Caco-2 (cell line): ENCODE measurements at regions not wholly inside any gene's neighbourhood (a gene's known extent, or its start where the extent isn't known, plus 50 kb on each side); places are given as distances from the start of the nearest gene placed in this dataset.

Experiments
- BruUV-seq: library from RNA; stranded (reverse); fragments of 400-500 nt; replicated peaks from 2 replicates; lab custom pipeline; 2021; lab: Mats Ljungman, UMichigan
- CTCF ChIA-PET: fragments of 300-600 bp; sonication (Branson Sonifier 250); formaldehyde crosslinking; loops from one replicate; lab custom pipeline; 2022; ENCODE audit warnings: antibody characterized with exemption; lab: Charles Lee
- POLR2A ChIA-PET: fragments of 300-600 bp; sonication (Branson Sonifier 250); formaldehyde crosslinking; loops from one replicate; lab custom pipeline; 2022; ENCODE audit warnings: antibody characterized with exemption; lab: Charles Lee
- DNase-seq, 2 experiments: peaks; one replicate each; pipeline versions ENCODE4 v3.0.0 to v3.0.0-alpha.2; 2020 to 2022
- H3K27me3 ChIP-seq: replicated peaks from 2 replicates; pipeline ENCODE4 v1.6.0; 2011; ENCODE audit warnings: low read length; ENCODE audit not compliant: control insufficient read depth, insufficient read depth
- H3K36me3 ChIP-seq: 2 replicates; pipeline ENCODE4 v1.5.1; 2011; ENCODE audit warnings: low read length; ENCODE audit not compliant: control insufficient read depth, insufficient read depth
- H3K4me1 ChIP-seq: fragments of 250-450 bp; sonication (Bioruptor Pico); 2 replicates; pipeline ENCODE4 v1.5.1; 2020; ENCODE audit warnings: mild to moderate bottlenecking
- H3K4me3 ChIP-seq: 2 replicates; pipeline ENCODE4 v1.5.1; 2011; ENCODE audit warnings: low read depth, mild to moderate bottlenecking, control low read depth, low read length
- H3K9me3 ChIP-seq: fragments of 250-450 bp; sonication (Bioruptor Pico); 2 replicates; pipeline ENCODE4 v1.5.1; 2020; ENCODE audit warnings: mild to moderate bottlenecking, moderate library complexity
- H3K27ac Mint-ChIP-seq: one replicate; pipeline ENCODE4 v1.8.0; 2022; ENCODE audit warnings: mixed read lengths; ENCODE audit not compliant: unreplicated experiment
- H3K27me3 Mint-ChIP-seq: one replicate; pipeline ENCODE4 v1.8.0; 2022; ENCODE audit warnings: mixed read lengths; ENCODE audit not compliant: insufficient read depth, unreplicated experiment
- H3K36me3 Mint-ChIP-seq: one replicate; pipeline ENCODE4 v1.8.0; 2022; ENCODE audit warnings: mild to moderate bottlenecking, mixed read lengths; ENCODE audit not compliant: insufficient read depth, unreplicated experiment
- H3K4me1 Mint-ChIP-seq: one replicate; pipeline ENCODE4 v1.8.0; 2022; ENCODE audit warnings: low read depth, mixed read lengths; ENCODE audit not compliant: unreplicated experiment
- H3K4me3 Mint-ChIP-seq: one replicate; pipeline ENCODE4 v1.8.0; 2022; ENCODE audit warnings: mild to moderate bottlenecking, moderate library complexity, mixed read lengths; ENCODE audit not compliant: unreplicated experiment
- H3K9me3 Mint-ChIP-seq: one replicate; pipeline ENCODE4 v1.8.0; 2022; ENCODE audit warnings: mixed read lengths; ENCODE audit not compliant: unreplicated experiment
- intact Hi-C: fragments of 100-400 bp; cut with micrococcal nuclease; formaldehyde crosslinking; loops from one replicate; pipeline ENCODE4 v1.10.0; 2022; ENCODE audit not compliant: unreplicated experiment
- TF ChIP-seq, protein P1 (sequence below), 2 experiments: fragments of 200-600 bp in 1 of 2; IDR thresholded peaks; 1 replicate in 1 of 2; 2 replicates in 1 of 2; pipeline versions ENCODE4 v1.5.1 to v1.8.0; 2011 to 2022; ENCODE audit warnings: antibody characterized with exemption in 1 of 2, control low read depth in 1 of 2, inconsistent platforms in 1 of 2, low read depth in 1 of 2, low read length in 1 of 2, mild to moderate bottlenecking in 1 of 2, moderate library complexity in 1 of 2; ENCODE audit not compliant: insufficient read depth in 1 of 2, severe bottlenecking in 1 of 2, unreplicated experiment in 1 of 2

DNA sequence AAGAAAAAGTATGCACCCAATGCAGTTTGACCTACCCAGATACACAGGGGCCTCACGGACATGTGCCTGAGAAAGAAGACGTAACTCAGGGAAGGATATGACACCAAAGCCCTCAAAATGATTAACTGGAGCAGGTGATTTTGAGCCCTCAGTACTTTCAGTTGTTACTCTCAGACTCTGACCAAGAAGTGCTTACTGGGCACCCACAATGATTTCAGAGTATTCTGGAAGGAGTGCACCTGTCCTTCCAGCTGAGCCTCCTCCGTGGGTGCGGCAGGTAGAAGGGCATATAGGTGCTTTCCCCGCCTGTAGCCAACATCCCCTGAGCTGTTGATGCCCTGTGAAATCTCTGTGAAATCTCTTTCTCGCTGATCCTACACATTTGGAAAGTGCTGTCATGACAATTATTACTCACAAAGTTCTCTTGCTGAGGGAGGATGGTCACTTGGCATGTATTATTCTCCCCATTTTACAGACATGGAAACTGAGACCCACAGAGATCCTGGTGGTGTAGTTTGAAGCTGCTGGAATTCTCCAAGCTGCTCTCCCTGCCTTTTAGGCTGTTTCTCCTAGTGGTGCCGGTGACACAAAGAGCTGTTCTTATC lies 154.3 kb upstream of the CCND2 start:
- peak in 1 of 2 experiments; percentile 21 for DNase-seq
- no peaks in the 10 kb centered on the region for H3K36me3 ChIP-seq
- CTCF ChIA-PET, result no interaction called here
- POLR2A ChIA-PET, result interaction anchor here (0.5 kb wide), 1 partner anchor 246 kb away, joined by 3 read pairs; the partner anchor contains the start of gene PARP11
- no peak overlapping the region for H3K27ac Mint-ChIP-seq
- H3K27me3 Mint-ChIP-seq, result peaks cover 18% of the 10 kb centered on the region
- no peaks in the 10 kb centered on the region for H3K9me3 ChIP-seq
- H3K4me3 Mint-ChIP-seq, result no peak overlapping the region
- H3K36me3 Mint-ChIP-seq, result no peaks in the 10 kb centered on the region
- TF ChIP-seq, protein P1, sequence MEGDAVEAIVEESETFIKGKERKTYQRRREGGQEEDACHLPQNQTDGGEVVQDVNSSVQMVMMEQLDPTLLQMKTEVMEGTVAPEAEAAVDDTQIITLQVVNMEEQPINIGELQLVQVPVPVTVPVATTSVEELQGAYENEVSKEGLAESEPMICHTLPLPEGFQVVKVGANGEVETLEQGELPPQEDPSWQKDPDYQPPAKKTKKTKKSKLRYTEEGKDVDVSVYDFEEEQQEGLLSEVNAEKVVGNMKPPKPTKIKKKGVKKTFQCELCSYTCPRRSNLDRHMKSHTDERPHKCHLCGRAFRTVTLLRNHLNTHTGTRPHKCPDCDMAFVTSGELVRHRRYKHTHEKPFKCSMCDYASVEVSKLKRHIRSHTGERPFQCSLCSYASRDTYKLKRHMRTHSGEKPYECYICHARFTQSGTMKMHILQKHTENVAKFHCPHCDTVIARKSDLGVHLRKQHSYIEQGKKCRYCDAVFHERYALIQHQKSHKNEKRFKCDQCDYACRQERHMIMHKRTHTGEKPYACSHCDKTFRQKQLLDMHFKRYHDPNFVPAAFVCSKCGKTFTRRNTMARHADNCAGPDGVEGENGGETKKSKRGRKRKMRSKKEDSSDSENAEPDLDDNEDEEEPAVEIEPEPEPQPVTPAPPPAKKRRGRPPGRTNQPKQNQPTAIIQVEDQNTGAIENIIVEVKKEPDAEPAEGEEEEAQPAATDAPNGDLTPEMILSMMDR (IDR thresholded peaks at IDR 0.05; ENCODE audit: insufficient read depth in 1 of 2, low read depth in 1 of 2, low read length in 1 of 2, severe bottlenecking in 1 of 2, unreplicated experiment in 1 of 2), result no peak
- no peaks in the 10 kb centered on the region for H3K27me3 ChIP-seq
- H3K9me3 Mint-ChIP-seq, result no peaks in the 10 kb centered on the region
- BruUV-seq, result no TSS peak
- no peak overlapping the region for H3K4me3 ChIP-seq
- intact Hi-C loops, result no loop called here
- H3K4me1 ChIP-seq, result peaks cover 14% of the 10 kb centered on the region
- H3K4me1 Mint-ChIP-seq, result peaks cover 13% of the 10 kb centered on the region

DNA sequence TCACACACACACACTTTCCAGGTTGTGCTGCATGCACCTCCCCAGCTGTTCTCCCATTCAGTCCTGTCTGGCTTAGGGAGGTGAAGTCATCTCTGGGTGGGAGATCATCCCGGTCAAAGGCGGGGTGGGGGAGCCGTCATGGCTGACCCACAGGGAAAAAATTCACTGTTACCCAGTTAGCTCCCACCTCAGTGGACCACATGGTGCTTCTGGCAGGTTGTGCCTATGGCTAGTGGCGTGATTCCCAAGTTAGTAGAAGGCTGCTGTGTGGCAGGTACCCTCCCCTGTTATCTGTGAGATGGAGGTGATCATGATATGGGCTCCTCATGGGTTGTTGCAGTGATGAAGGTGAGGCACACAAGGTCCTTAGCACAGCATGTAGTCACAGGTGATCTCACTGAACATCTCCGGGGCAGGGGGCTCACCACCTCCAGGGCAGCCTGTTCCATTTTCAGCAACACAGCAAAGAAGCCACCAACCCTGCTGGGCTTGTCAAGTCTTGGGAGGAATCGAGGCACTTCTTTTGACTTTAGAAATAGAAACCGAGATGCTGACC lies 154.9 kb upstream of the CCND2 start:
- H3K9me3 Mint-ChIP-seq, result no peaks in the 10 kb centered on the region
- Histone ChIP-seq H3K4me1 (peaks cover 14% of the 10 kb centered on the region), H3K36me3 (no peaks in the 10 kb centered on the region), H3K9me3 (no peaks in the 10 kb centered on the region), H3K4me3 (no peak overlapping the region), H3K27me3 (no peaks in the 10 kb centered on the region)
- no peaks in the 10 kb centered on the region for H3K36me3 Mint-ChIP-seq
- TF ChIP-seq, protein P1 (IDR thresholded peaks at IDR 0.05; ENCODE audit: insufficient read depth in 1 of 2, low read depth in 1 of 2, low read length in 1 of 2, severe bottlenecking in 1 of 2, unreplicated experiment in 1 of 2), result no peak
- peak in 1 of 2 experiments; percentile 23 for DNase-seq
- peaks cover 13% of the 10 kb centered on the region for H3K4me1 Mint-ChIP-seq
- H3K27me3 Mint-ChIP-seq, result peaks cover 18% of the 10 kb centered on the region
- H3K4me3 Mint-ChIP-seq, result no peak overlapping the region
- CTCF ChIA-PET, result interaction anchor here (0.7 to 4.3 kb wide), 2 partner anchors 95 to 158 kb away, joined by 3 to 29 read pairs; no protein-coding TSS in a partner anchor
- POLR2A ChIA-PET, result no interaction called here
- intact Hi-C loops, result no loop called here
- no peak overlapping the region for H3K27ac Mint-ChIP-seq
- no TSS peak for BruUV-seq

DNA sequence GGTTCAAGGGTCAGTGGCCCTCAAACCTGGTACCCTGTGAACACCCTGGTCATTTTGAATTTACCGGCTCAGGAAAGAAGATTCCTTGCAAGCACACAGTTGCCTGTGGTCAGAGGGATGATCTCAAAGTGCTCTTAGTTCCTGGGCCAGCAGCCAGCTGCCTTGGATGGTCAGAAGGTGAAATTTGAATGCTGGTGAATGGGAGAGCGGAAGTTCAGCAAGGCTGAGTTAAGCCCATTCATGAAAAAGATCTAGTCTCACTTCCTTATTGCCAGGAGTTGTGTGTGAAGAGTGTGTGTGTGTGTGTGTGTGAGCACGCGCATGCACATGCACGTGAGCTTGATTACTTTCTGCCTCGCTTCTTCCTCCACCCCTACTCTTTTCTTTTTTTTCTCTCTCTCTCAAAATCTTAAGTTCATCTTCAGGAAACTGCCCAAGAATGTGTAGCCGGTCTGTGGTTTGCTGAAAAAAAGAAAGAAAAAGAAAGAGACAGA lies 155.5 kb upstream of the CCND2 start:
- no peak overlapping the region for H3K4me3 ChIP-seq
- H3K9me3 ChIP-seq, result no peaks in the 10 kb centered on the region
- peaks cover 14% of the 10 kb centered on the region for H3K4me1 ChIP-seq
- TF ChIP-seq, protein P1 (IDR thresholded peaks at IDR 0.05; ENCODE audit: insufficient read depth in 1 of 2, low read depth in 1 of 2, low read length in 1 of 2, severe bottlenecking in 1 of 2, unreplicated experiment in 1 of 2), result no peak
- Mint-ChIP-seq H3K9me3 (no peaks in the 10 kb centered on the region), H3K27me3 (peaks cover 16% of the 10 kb centered on the region), H3K27ac (no peak overlapping the region), H3K4me3 (no peak overlapping the region), H3K36me3 (no peaks in the 10 kb centered on the region), H3K4me1 (peaks cover 13% of the 10 kb centered on the region)
- BruUV-seq, result no TSS peak
- ChIA-PET POLR2A (no interaction called here), CTCF (interaction anchor here (0.7 to 4.3 kb wide), 2 partner anchors 95 to 159 kb away, joined by 3 to 29 read pairs; no protein-coding TSS in a partner anchor)
- H3K36me3 ChIP-seq, result no peaks in the 10 kb centered on the region
- no peaks in the 10 kb centered on the region for H3K27me3 ChIP-seq
- intact Hi-C loops, result no loop called here
- DNase-seq, result no peak
